ENCODE measurements at regions not wholly inside any gene's neighbourhood (a gene's known extent, or its start where the extent isn't known, plus 50 kb on each side); places are given as distances from the start of the nearest gene placed in this dataset.

- Histone ChIP-seq H3K9ac (ENCODE audit: low read depth in 1 of 2, low read length in 2 of 2) (peak overlapping the region in 1 of 2 donors; percentile 43), H3K27me3 (ENCODE audit: control insufficient read depth in 1 of 2, insufficient read depth in 2 of 2, low read length in 2 of 2) (peaks cover 3 to 14% of the 10 kb centered on the region in 2 donors), H3K4me1 (ENCODE audit: control insufficient read depth in 1 of 2, insufficient read depth in 2 of 2, low read length in 2 of 2) (peaks cover 4 to 12% of the 10 kb centered on the region in 2 donors), H3K27ac (ENCODE audit: low read depth, low read length) (no peak overlapping the region), H3K9me3 (ENCODE audit: control insufficient read depth in 1 of 2, low read length in 2 of 2) (no peaks in the 10 kb centered on the region), H3K4me3 (ENCODE audit: low read depth in 1 of 2, low read length in 2 of 2) (no peak overlapping the region), H3K36me3 (ENCODE audit: control insufficient read depth in 1 of 2, insufficient read depth in 2 of 2, low read length in 2 of 2) (no peaks in the 10 kb centered on the region)
These were observed 274.9 kb upstream of the NEBL start for GRCh38 chr10:21171936-21172541.

DNA sequence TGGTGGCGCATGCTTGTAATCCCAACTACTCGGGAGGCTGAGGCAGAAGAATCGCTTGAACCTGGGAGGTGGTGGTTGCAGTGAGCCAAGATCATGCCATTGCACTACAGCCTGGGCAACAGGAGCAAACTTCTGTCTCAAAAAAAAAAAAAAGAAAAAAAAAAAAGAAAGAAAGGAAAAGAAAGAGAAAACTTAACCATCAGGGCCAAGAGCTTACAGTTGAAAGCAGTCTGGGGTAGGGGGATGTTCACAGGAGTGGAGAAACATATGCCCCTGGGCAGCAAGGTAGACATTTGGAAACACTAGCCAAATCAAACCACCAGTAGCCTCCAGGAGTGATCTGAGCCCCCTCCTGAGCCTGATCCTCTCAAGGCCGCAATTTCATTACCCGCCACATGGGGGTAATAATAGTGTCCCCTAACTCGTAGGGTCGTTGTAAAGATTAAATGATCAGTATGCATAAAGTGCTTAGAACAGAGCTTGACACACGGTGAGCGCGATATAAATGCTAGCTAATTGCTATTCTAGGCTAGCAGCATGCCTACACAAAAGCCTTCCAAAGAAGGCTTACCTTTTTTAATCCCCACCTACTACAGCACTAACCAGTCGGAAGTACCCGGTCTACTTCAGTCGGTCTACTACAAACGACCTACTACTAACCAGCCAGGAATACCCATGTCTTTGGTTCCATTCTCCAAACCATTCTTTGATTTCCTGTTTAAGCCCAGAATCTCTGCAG, 274.3 kb upstream of the NEBL start:
- Histone ChIP-seq H3K4me1 (ENCODE audit: control insufficient read depth in 1 of 2, insufficient read depth in 2 of 2, low read length in 2 of 2) (peaks cover 4 to 12% of the 10 kb centered on the region in 2 donors), H3K27ac (ENCODE audit: low read depth, low read length) (no peak overlapping the region), H3K36me3 (ENCODE audit: control insufficient read depth in 1 of 2, insufficient read depth in 2 of 2, low read length in 2 of 2) (no peaks in the 10 kb centered on the region), H3K9me3 (ENCODE audit: control insufficient read depth in 1 of 2, low read length in 2 of 2) (no peaks in the 10 kb centered on the region), H3K27me3 (ENCODE audit: control insufficient read depth in 1 of 2, insufficient read depth in 2 of 2, low read length in 2 of 2) (peaks cover 3 to 14% of the 10 kb centered on the region in 2 donors), H3K4me3 (ENCODE audit: low read depth in 1 of 2, low read length in 2 of 2) (no peak overlapping the region), H3K9ac (ENCODE audit: low read depth in 1 of 2, low read length in 2 of 2) (no peak overlapping the region)

GRCh38 chr10:21170216-21170615, 273.1 kb upstream of the NEBL start:
- Histone ChIP-seq H3K9ac (ENCODE audit: low read depth in 1 of 2, low read length in 2 of 2) (no peak overlapping the region), H3K9me3 (ENCODE audit: control insufficient read depth in 1 of 2, low read length in 2 of 2) (no peaks in the 10 kb centered on the region), H3K27ac (ENCODE audit: low read depth, low read length) (no peak overlapping the region), H3K4me3 (ENCODE audit: low read depth in 1 of 2, low read length in 2 of 2) (no peak overlapping the region), H3K4me1 (ENCODE audit: control insufficient read depth in 1 of 2, insufficient read depth in 2 of 2, low read length in 2 of 2) (peaks cover 4 to 12% of the 10 kb centered on the region in 2 donors), H3K36me3 (ENCODE audit: control insufficient read depth in 1 of 2, insufficient read depth in 2 of 2, low read length in 2 of 2) (no peaks in the 10 kb centered on the region), H3K27me3 (ENCODE audit: control insufficient read depth in 1 of 2, insufficient read depth in 2 of 2, low read length in 2 of 2) (peaks cover 3 to 14% of the 10 kb centered on the region in 2 donors)

DNA sequence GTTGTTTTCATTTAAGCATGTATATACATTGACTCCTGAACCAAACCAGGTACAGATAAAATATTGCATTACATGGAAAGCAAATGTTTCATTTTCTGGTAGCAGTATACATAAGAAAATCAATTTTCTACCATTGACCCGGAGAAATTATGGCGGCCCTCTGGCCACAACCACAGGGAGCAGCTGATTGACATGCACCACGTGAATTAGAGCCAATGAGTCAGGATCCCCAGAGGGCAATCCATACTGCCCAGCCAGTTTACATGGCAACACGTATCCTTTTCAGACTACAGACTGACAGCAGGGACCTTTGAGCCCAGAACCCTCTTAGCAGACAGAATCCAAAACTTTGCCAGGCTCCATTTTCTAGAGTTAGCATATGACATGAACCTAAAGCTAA, 272.2 kb upstream of the NEBL start:
- Histone ChIP-seq H3K9ac (ENCODE audit: low read depth in 1 of 2, low read length in 2 of 2) (no peak overlapping the region), H3K27me3 (ENCODE audit: control insufficient read depth in 1 of 2, insufficient read depth in 2 of 2, low read length in 2 of 2) (peaks cover 3 to 5% of the 10 kb centered on the region in 2 donors), H3K9me3 (ENCODE audit: control insufficient read depth in 1 of 2, low read length in 2 of 2) (no peaks in the 10 kb centered on the region), H3K4me1 (ENCODE audit: control insufficient read depth in 1 of 2, insufficient read depth in 2 of 2, low read length in 2 of 2) (peaks cover 4 to 12% of the 10 kb centered on the region in 2 donors), H3K36me3 (ENCODE audit: control insufficient read depth in 1 of 2, insufficient read depth in 2 of 2, low read length in 2 of 2) (no peaks in the 10 kb centered on the region), H3K27ac (ENCODE audit: low read depth, low read length) (no peak overlapping the region), H3K4me3 (ENCODE audit: low read depth in 1 of 2, low read length in 2 of 2) (no peak overlapping the region)

- Histone ChIP-seq H3K27ac (ENCODE audit: low read depth, low read length) (no peak overlapping the region), H3K9ac (ENCODE audit: low read depth in 1 of 2, low read length in 2 of 2) (no peak overlapping the region), H3K4me3 (ENCODE audit: low read depth in 1 of 2, low read length in 2 of 2) (no peak overlapping the region), H3K27me3 (ENCODE audit: control insufficient read depth in 1 of 2, insufficient read depth in 2 of 2, low read length in 2 of 2) (peaks cover 0 to 3% of the 10 kb centered on the region in 2 donors), H3K36me3 (ENCODE audit: control insufficient read depth in 1 of 2, insufficient read depth in 2 of 2, low read length in 2 of 2) (no peaks in the 10 kb centered on the region), H3K4me1 (ENCODE audit: control insufficient read depth in 1 of 2, insufficient read depth in 2 of 2, low read length in 2 of 2) (peaks cover 1 to 3% of the 10 kb centered on the region in 2 donors), H3K9me3 (ENCODE audit: control insufficient read depth in 1 of 2, low read length in 2 of 2) (no peaks in the 10 kb centered on the region)
These were observed 270.3 kb upstream of the NEBL start for GRCh38 chr10:21167288-21168010.

DNA sequence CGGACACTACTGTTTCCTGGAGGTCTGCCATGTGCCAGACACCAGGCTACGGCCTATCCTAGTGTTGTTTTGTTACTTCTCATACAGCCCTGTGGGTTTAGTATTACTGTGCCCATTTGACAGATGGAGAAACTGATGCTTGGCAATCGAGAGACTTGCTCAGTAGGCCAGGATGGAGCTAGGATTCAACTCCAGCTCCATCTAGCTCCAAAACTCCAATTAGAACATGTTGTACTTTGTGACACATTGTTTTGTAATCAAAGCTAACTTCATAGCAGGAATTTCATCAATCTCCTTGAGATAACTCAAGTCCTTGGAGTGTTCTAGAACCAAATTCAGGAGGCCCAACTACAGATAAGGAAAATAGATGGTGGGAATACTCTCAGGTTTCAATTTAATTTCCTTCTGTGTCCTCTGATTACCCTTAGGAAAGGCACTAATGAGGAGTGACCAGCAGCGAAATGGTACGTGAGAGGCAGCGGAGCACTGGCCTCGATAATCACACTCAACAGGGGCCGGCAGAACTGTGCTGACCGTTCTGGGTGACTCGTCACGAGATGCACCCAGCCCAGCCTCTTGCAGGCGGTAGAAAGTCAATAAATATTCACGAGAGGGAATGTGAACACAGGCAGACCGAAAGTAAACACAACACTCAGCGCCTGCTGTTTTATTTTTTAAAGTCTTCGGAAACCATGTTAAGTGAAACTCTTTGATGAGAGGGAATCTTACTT, 269.6 kb upstream of the NEBL start:
- Histone ChIP-seq H3K36me3 (ENCODE audit: control insufficient read depth in 1 of 2, insufficient read depth in 2 of 2, low read length in 2 of 2) (no peaks in the 10 kb centered on the region), H3K4me3 (ENCODE audit: low read depth in 1 of 2, low read length in 2 of 2) (no peak overlapping the region), H3K27me3 (ENCODE audit: control insufficient read depth in 1 of 2, insufficient read depth in 2 of 2, low read length in 2 of 2) (peaks cover 0 to 2% of the 10 kb centered on the region in 2 donors), H3K9ac (ENCODE audit: low read depth in 1 of 2, low read length in 2 of 2) (no peak overlapping the region), H3K4me1 (ENCODE audit: control insufficient read depth in 1 of 2, insufficient read depth in 2 of 2, low read length in 2 of 2) (peaks cover 0 to 3% of the 10 kb centered on the region in 2 donors), H3K9me3 (ENCODE audit: control insufficient read depth in 1 of 2, low read length in 2 of 2) (no peaks in the 10 kb centered on the region), H3K27ac (ENCODE audit: low read depth, low read length) (no peak overlapping the region)

DNA sequence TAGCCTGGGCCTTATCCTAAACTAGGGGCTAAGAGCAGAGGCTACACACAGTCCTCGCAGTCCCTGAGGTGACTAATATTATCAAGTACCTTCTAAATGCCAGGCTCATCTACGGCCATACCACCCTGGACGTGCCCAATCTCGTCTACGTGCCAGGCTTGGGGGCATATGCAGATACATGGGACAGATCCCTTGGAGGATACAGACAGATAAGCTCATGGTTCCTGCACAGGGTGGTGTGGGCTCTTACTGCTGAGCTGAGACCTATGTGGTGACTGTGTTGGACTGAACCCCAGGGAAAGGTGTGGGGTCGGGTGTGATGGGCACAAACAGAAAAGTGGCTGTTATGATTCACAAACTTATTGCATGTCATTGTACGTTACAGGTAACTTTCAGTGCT, 268.4 kb upstream of the NEBL start:
- Histone ChIP-seq H3K4me1 (ENCODE audit: control insufficient read depth in 1 of 2, insufficient read depth in 2 of 2, low read length in 2 of 2) (no peaks in the 10 kb centered on the region), H3K27me3 (ENCODE audit: control insufficient read depth in 1 of 2, insufficient read depth in 2 of 2, low read length in 2 of 2) (no peaks in the 10 kb centered on the region), H3K4me3 (ENCODE audit: low read depth in 1 of 2, low read length in 2 of 2) (no peak overlapping the region), H3K36me3 (ENCODE audit: control insufficient read depth in 1 of 2, insufficient read depth in 2 of 2, low read length in 2 of 2) (no peaks in the 10 kb centered on the region), H3K27ac (ENCODE audit: low read depth, low read length) (no peak overlapping the region), H3K9ac (ENCODE audit: low read depth in 1 of 2, low read length in 2 of 2) (no peak overlapping the region), H3K9me3 (ENCODE audit: control insufficient read depth in 1 of 2, low read length in 2 of 2) (no peaks in the 10 kb centered on the region)

DNA sequence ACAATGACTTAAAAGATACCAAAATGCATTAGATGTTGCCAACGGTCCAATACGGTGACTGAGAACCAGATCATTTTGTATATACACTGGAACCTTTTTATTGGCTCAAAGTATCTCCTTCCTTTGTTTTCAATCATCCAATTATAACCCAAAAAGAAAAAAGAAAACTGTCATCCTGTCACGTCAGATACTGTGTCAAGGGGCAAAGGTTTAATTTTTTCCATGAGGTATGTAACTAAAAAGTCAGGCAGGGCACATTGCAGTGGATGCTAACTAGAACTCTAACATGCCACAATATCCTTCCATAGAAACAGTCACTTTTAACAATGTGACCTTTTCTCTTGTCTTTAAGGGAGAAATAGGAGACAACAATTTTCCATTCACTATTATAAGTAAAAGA, 267.6 kb upstream of the NEBL start:
- Histone ChIP-seq H3K27me3 (ENCODE audit: control insufficient read depth in 1 of 2, insufficient read depth in 2 of 2, low read length in 2 of 2) (no peaks in the 10 kb centered on the region), H3K9me3 (ENCODE audit: control insufficient read depth in 1 of 2, low read length in 2 of 2) (no peaks in the 10 kb centered on the region), H3K27ac (ENCODE audit: low read depth, low read length) (no peak overlapping the region)

DNA sequence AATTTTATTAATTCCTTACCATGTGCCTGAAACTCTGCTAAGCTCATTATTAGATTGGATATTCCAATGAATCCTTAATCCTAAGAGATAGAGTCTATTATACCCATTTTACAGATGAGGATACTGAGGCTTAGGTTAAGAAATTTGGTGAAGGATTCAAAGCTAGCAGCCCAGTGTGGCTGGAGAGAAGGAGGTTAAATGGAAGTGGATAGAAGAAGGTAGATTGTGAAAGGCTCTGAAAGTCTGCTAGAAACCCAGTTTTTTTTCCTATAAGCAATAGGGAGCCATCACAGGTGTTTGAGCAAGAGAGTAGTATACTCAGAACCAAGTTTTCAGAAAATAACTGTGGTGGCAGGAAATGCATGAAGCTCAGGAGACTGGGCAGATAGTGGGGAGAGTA, 265.8 kb upstream of the NEBL start:
- Histone ChIP-seq H3K36me3 (ENCODE audit: control insufficient read depth in 1 of 2, insufficient read depth in 2 of 2, low read length in 2 of 2) (no peaks in the 10 kb centered on the region), H3K9ac (ENCODE audit: low read depth in 1 of 2, low read length in 2 of 2) (no peak overlapping the region), H3K9me3 (ENCODE audit: control insufficient read depth in 1 of 2, low read length in 2 of 2) (no peaks in the 10 kb centered on the region), H3K4me3 (ENCODE audit: low read depth in 1 of 2, low read length in 2 of 2) (no peak overlapping the region), H3K4me1 (ENCODE audit: control insufficient read depth in 1 of 2, insufficient read depth in 2 of 2, low read length in 2 of 2) (no peaks in the 10 kb centered on the region), H3K27ac (ENCODE audit: low read depth, low read length) (no peak overlapping the region), H3K27me3 (ENCODE audit: control insufficient read depth in 1 of 2, insufficient read depth in 2 of 2, low read length in 2 of 2) (no peaks in the 10 kb centered on the region)

More for the DNA sequence above, 267.6 kb upstream of the NEBL start:
- Histone ChIP-seq H3K4me3 (ENCODE audit: low read depth in 1 of 2, low read length in 2 of 2) (no peak overlapping the region), H3K36me3 (ENCODE audit: control insufficient read depth in 1 of 2, insufficient read depth in 2 of 2, low read length in 2 of 2) (no peaks in the 10 kb centered on the region), H3K4me1 (ENCODE audit: control insufficient read depth in 1 of 2, insufficient read depth in 2 of 2, low read length in 2 of 2) (no peaks in the 10 kb centered on the region), H3K9ac (ENCODE audit: low read depth in 1 of 2, low read length in 2 of 2) (no peak overlapping the region)

GRCh38 chr10:21161647-21162046, 264.5 kb upstream of the NEBL start:
- H3K4me3 ChIP-seq (ENCODE audit: low read depth in 1 of 2, low read length in 2 of 2) = no peak overlapping the region
- no peaks in the 10 kb centered on the region for H3K27me3 ChIP-seq (ENCODE audit: control insufficient read depth in 1 of 2, insufficient read depth in 2 of 2, low read length in 2 of 2)
- H3K27ac ChIP-seq (ENCODE audit: low read depth, low read length) = no peak overlapping the region
- no peaks in the 10 kb centered on the region for H3K9me3 ChIP-seq (ENCODE audit: control insufficient read depth in 1 of 2, low read length in 2 of 2)
- no peaks in the 10 kb centered on the region for H3K36me3 ChIP-seq (ENCODE audit: control insufficient read depth in 1 of 2, insufficient read depth in 2 of 2, low read length in 2 of 2)
- H3K9ac ChIP-seq (ENCODE audit: low read depth in 1 of 2, low read length in 2 of 2) = no peak overlapping the region
- no peaks in the 10 kb centered on the region for H3K4me1 ChIP-seq (ENCODE audit: control insufficient read depth in 1 of 2, insufficient read depth in 2 of 2, low read length in 2 of 2)

All from duodenal mucosa (tissue), 2 donors.